ENCODE measurements at regions not wholly inside any gene's neighbourhood (a gene's known extent, or its start where the extent isn't known, plus 50 kb on each side); places are given as distances from the start of the nearest gene placed in this dataset.

GRCh38 chr20:10843146-10843711, 169.4 kb upstream of the JAG1 start:
- TF ChIP-seq TCF7L2 (IDR thresholded peaks at IDR 0.05; ENCODE audit: low read depth, low read length) (no peak), REST (IDR thresholded peaks at IDR 0.05; ENCODE audit: insufficient read depth in 1 of 2, low read depth in 2 of 2, low read length in 1 of 2) (no peak), CTCF (IDR thresholded peaks at IDR 0.05) (no peak), POLR2AphosphoS5 (IDR thresholded peaks at IDR 0.05; ENCODE audit: low read depth, low read length) (no peak), SIN3A (IDR thresholded peaks at IDR 0.05; ENCODE audit: borderline replicate concordance, insufficient read depth, low read depth, low read length) (no peak)
- no TSS peak for BruUV-seq (replicated peaks)
- H3K9me3 ChIP-seq (ENCODE audit: control insufficient read depth, insufficient read depth, low read depth, low read length): peaks cover 7% of the 10 kb centered on the region; the same call in 1 of the 2 replicates
- intact Hi-C loops (cut with micrococcal nuclease; ENCODE audit: unreplicated experiment): no loop called here
- no peak overlapping the region for H3K27ac ChIP-seq (ENCODE audit: low read length)
- ATAC-seq (no peak), DNase-seq (ENCODE audit: low read depth, low spot score) (no peak)
- in situ Hi-C loops (cut with HindIII; ENCODE audit: low pct_unique_long_range_greater_than_20kb, low sequenced_read_pairs): no loop called here
- no peak overlapping the region for H3K4me3 ChIP-seq (ENCODE audit: low read depth in 2 of 2, low read length in 2 of 2)
- no peaks in the 10 kb centered on the region for H3K36me3 ChIP-seq (ENCODE audit: control insufficient read depth, insufficient read depth, low read length)
- H3K4me1 ChIP-seq (ENCODE audit: control insufficient read depth, insufficient read depth, low read length): no peaks in the 10 kb centered on the region
- H3K27me3 ChIP-seq (ENCODE audit: control insufficient read depth, insufficient read depth, low read length): no peaks in the 10 kb centered on the region
- POLR2A ChIA-PET: no interaction called here
- CTCF ChIA-PET: no interaction called here

GRCh38 chr20:10846766-10847165, 173.0 kb upstream of the JAG1 start:
- Histone ChIP-seq H3K27me3 (ENCODE audit: control insufficient read depth, insufficient read depth, low read length) (no peaks in the 10 kb centered on the region), H3K9me3 (ENCODE audit: control insufficient read depth, insufficient read depth, low read depth, low read length) (no peaks in the 10 kb centered on the region), H3K4me1 (ENCODE audit: control insufficient read depth, insufficient read depth, low read length) (no peaks in the 10 kb centered on the region), H3K36me3 (ENCODE audit: control insufficient read depth, insufficient read depth, low read length) (no peaks in the 10 kb centered on the region), H3K4me3 (ENCODE audit: low read depth in 2 of 2, low read length in 2 of 2) (no peak overlapping the region), H3K27ac (ENCODE audit: low read length) (no peak overlapping the region)
- in situ Hi-C loops (cut with HindIII; ENCODE audit: low pct_unique_long_range_greater_than_20kb, low sequenced_read_pairs): no loop called here
- DNase-seq (ENCODE audit: low read depth, low spot score) (no peak), ATAC-seq (no peak)
- BruUV-seq (replicated peaks): no TSS peak
- intact Hi-C loops (cut with micrococcal nuclease; ENCODE audit: unreplicated experiment): no loop called here
- TF ChIP-seq POLR2AphosphoS5 (IDR thresholded peaks at IDR 0.05; ENCODE audit: low read depth, low read length): no peak
- TF ChIP-seq REST (IDR thresholded peaks at IDR 0.05; ENCODE audit: insufficient read depth in 1 of 2, low read depth in 2 of 2, low read length in 1 of 2): no peak
- TF ChIP-seq SIN3A (IDR thresholded peaks at IDR 0.05; ENCODE audit: borderline replicate concordance, insufficient read depth, low read depth, low read length): no peak
- TF ChIP-seq CTCF (IDR thresholded peaks at IDR 0.05): no peak
- no peak for TF ChIP-seq TCF7L2 (IDR thresholded peaks at IDR 0.05; ENCODE audit: low read depth, low read length)
- ChIA-PET CTCF (no interaction called here), POLR2A (no interaction called here)

Data from Panc1 (cell line).